ENCODE measurements at regions not wholly inside any gene's neighbourhood (a gene's known extent, or its start where the extent isn't known, plus 50 kb on each side); places are given as distances from the start of the nearest gene placed in this dataset.
"Not testable (repeated sequence)": the region's sequence is repeated elsewhere in the genome, so short reads cannot be mapped to it uniquely, and the experiment has no call there.

DNA sequence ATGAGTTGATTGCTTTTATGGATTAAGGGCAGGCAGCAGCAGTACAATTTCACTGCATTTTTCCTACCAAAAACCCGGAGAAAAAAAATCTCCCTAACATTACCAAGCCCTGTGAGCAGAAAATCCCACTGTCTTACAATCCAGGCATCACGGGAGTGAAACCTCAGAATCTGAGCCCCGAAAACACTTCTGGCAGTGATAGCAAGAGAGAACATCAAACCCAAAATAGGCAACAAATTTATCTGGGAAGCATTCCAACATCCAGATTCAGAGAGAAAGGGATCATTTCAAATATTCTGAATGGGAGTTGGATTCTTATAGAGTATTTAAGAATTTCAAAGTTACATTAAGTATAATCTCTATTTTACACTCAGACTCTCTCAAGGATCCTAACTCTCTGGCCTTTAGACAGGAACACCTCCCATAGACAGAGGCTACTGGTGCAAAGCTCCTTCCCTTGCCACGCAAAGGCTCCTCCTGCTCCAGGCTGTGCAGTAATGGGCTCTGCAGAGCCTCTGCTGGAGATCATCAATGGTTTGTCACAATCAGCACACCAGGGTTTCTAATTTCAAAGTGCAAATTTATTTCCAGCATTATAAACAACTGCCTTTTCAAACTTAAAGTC is 256.9 kb downstream of the PARM1 start:
- no peak for DNase-seq (ENCODE audit: low spot score)

DNA sequence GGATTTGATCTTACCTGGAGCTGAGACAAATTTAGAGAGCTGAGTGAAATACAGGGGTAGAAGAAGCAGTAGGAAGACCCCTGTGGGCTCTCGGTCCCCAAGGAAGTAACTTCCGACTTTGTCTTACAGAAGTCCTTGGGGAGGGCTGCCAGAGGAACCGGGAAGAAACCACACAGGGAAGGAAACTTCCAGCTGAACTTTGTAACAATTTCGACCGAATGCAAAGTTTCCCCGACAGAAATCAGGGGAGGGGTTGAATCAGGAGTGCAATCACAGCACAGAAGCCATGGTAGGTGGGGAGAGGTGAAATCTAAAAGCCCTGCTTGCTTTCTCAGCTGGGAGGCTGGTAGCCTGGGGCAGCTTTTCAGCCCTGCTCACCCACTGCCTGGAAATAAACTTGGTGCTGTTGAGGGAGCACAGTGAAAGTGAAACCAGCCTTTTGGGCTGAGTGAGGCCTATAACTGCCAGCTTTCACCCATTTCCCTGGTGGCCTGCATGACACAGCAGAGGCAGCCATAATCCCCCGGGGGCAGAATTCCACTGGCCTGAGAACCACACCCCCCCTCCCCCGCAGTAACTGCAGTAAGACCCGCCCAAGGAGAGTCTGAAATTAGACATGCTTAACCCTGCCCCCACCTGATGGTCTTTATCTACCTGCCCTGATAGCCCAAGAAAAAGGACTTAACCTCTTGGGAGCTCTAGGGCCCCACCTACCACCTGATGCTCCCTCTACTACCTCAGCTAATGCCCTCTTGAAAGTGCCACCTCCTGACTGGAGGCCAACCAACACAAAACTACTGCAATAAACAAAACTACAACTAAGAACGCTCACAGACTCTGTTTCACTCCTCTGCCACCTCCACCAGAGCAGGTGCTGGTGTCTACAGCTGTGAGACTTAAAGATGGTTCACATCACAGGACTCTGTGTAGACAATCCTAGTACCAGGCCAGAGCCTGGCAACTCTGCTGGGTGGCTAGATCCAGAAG is 248.2 kb downstream of the PARM1 start:
- peak; percentile 84 for DNase-seq (ENCODE audit: low spot score)

DNA sequence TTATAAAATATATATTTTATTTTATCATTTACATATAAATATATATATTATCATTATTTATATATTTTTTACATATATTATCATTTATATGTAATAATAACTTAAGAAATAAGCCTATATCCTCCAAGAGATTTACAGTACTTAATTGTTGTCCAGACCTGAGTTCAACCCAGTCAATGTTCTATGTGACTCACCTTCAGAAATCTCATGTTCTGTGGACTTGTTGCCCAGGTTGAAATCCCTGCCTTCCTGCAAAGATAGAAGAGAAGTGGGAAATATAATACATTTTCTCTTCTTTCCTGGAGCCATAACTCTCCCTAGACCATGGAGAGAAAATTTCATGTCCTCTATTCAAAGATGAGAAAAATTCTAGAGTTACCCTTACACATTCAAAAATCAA is 247.3 kb downstream of the PARM1 start:
- no peak for DNase-seq (ENCODE audit: low spot score)

DNA sequence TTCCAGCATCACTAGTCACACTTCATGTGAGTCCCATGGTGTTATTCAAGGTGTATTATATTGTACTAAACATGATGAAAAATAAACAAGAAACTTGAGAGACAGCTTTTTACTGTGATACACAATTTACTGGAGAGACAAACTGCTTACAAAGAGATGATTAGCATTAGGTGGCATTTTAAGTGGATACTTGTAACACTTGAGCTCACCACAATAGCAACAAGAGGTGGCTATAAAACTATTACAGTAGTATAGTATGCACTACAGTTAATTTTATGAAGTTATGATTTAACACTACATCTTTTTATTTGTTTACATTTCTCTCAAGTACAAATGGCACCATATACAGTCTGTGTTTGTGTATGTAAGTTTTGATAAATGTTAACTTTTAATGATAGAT is 246.6 kb downstream of the PARM1 start:
- no peak for DNase-seq (ENCODE audit: low spot score)

DNA sequence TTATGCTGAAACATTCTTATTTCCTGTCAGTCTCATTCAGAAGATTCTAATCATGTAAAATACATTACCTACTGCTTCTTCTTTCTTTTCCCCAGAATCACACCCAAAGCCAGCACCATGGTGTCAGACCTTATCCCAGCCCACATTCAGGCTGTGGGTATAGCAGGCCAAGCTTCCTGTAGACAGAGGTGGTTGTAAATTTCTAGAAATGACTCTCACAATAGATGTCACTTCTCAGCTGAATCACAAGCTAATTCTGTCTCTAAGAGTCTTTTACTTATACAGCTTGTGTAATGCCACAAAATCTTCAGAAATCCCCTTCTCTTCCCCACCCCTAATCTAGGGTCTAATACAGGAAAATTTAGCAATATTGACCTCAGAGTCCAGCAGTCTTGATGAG is 239.6 kb downstream of the PARM1 start:
- DNase-seq (ENCODE audit: low spot score), result no peak

DNA sequence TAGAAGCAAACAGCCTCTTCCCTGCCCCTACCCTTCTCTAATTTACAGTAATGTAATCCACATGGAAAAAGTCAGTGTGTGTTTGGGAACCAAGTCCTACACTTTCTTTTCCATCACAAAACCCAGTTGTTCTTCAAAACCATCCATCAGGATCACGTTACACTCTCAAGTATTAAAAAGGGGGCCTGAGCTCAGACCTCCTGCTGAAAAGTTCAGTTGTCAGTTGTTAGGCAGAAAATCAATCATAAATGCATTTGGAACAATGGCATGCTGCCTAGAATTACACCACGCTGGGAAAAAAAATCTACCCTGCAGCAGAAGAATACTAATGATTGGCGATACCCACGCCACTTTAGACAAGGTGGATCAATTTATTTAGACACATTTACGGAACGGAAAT is 236.5 kb downstream of the PARM1 start:
- DNase-seq (ENCODE audit: low spot score), result no peak

DNA sequence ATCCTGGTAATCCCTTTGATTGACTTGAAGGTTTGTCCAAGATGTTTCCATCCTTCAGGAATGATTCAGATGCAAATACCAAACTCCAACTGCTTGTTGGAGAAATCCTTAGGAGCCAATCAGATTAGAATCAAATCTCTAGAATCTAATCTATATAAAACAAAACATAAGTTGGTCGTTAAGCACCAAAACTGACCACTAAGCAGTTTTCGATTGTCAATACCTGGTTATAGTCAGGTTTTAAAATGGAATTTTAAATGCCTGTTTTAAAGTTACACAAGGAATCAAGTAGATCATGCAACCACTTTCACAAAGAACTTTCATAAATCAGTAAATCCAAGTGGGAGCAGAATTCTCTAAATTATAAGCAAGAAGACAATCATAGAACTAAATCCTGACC is 236.1 kb downstream of the PARM1 start:
- DNase-seq (ENCODE audit: low spot score), result no peak

DNA sequence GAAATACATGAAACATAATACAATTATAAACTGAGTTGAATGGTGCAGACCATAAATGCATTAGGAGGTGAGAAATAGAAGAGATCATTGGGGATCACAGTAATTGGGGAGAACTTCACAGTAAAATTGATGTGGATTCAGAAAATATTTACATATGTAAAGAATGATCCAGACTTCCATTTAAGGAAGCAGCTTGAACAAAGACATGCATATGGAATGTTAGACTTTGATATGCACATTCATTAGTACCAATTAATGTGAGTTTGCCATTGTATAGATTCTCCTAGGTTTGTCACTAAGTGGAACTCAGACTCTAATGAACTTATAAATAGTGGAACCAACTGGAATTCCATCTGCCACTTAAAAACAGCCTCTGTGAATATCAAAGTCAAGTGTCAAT is 235.6 kb downstream of the PARM1 start:
- DNase-seq (ENCODE audit: low spot score), result no peak

DNA sequence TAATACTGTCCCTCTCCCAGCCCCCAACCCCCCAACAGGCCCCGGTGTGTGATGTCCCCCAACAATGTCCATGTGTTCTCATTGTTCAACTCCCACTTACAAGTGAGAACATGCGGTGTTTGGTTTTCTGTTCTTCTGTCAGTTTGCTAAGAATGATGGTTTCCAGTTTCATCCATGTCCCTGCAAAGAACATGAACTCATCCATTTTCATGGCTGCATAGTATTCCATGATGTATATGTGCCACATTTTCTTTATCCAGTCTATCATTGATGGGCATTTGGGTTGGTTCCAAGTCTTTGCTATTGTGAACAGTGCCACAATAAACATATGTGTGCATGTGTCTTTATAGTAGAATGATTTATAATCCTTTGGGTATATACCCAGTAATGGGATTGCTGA is 232.2 kb downstream of the PARM1 start:
- not testable (repeated sequence) for DNase-seq (ENCODE audit: low spot score)

DNA sequence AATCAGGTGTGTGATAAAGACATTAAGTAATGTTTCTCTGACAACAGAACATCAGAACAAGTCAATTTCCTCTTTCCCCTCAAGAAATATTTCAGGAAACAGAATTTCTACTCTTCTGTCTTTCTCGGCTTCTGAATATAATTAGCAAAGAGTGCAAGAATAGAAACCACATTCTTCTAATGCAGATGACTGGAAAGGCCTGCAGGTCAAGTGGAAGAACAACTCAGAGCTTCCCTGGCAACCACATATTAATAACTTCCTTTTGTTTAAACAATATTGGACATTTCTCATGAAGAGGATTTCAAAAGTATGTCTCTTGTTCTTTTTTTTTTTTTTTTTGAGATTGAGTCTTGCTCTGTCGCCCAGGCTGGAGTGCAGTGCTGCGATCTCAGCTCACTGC is 225.5 kb downstream of the PARM1 start:
- no peak for DNase-seq (ENCODE audit: low spot score)

DNA sequence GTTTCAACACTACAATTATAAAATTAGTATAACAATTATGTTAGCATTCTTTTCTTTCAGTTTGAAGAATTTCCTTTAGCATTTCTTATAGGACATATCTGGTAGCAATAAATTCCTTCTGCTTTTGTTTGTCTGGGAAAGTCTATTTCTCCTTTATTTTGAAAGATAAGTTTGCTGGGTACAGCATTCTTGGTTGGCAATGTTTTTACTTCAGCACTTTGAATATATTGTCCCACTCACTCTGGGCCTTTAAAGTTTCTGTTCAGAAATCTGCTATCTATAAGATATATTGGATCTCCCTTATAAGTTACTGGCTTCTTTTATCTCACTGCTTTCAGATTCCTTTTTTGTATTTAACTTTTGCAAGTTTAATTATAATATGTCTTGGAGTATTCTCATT is 222.1 kb downstream of the PARM1 start:
- DNase-seq (ENCODE audit: low spot score), result no peak

DNA sequence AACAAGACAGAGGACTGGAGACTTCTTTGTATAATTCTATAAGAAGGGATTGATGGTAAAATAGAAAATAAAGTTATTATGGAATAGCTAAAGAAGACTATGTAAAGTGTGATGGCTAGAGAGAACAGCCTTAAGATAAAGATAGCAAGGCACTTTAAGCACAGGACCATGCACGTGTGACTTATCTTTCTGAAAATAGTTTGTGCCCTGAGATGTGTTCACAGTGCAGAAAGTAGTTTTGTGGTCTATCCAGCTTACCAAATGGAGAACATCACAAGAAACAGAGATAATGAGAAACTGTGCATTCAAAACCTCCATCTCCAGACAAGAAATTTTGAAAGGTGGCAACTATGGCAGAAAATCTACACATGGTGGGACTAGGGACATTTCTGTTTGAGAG is 213.3 kb downstream of the PARM1 start:
- DNase-seq (ENCODE audit: low spot score), result no peak

DNA sequence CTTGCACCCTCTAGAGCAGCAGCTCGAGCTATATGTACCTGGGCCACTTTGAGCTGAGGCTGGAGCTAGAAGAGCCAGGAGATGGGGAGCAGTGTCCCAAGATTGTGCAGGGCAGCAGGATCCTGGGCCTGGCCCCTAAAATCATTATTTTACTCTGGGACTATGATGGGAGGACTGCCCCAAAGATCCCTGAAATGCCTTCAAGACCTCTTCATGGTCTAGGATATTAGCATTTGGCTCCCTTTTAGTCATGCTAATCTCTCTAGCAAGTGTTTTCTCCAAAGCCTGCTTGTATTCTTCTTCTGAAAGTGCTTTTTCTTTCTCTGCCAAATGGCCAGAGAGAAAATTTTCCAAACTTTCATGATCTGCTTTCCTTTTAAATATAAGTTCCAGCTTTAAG is 211.6 kb downstream of the PARM1 start:
- DNase-seq (ENCODE audit: low spot score), result no peak

DNA sequence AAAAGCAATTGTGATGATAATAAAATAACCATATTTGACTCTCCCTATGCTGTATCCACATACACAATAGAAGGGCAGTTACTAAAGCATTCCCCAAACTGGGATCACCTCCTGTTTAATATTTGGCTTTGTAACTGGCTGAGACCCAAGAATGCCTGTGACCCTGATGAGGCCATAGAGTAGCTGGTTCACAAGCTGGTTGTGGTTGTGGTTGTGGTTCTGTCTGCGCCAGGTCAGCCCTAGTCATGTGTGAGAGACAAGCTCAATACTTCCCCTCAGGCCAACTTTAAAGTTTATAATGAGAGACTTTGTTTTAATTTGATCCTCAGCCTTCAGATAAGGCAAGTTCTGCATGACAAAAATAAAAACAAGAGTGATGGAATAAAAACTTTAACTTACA is 209.9 kb downstream of the PARM1 start:
- peak; percentile 90 for DNase-seq (ENCODE audit: low spot score)

DNA sequence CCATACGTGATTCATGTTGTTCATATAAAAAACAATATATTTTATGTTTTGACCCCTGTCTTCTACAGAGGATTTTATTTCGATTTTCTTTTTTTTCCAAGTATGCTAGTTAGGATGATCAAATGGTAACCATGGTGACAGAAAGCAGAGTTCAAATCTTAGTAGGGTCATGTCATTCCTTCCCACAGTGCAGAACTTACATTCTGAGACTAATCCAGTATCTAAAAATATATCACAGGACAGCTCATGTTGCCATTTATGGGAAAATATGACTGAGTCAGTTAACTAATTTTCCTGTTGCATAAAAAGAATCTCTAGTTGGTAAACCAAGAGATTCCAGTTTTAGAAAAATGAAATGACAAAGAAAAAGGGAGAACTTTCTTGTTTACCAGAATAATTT is 209.5 kb downstream of the PARM1 start:
- DNase-seq (ENCODE audit: low spot score), result peak; percentile 9

DNA sequence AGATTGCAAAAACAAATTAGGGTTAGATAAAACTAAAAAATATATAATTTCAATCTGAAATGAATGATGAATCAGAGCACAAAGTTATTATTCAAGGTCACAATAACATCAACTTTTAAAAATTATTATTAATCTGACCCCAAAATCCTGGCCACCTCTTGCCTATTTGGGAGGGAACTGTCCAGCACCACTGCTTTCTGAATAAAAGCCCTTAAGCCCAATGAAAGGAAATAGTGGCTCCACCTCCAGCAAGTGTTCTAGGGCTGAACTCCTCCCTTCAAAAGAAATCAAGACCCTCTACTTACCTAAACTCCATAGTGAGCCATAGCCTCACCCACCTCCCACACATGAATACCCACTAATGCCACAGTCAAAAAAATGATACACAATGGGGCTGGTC is 208.2 kb downstream of the PARM1 start:
- DNase-seq (ENCODE audit: low spot score), result no peak

DNA sequence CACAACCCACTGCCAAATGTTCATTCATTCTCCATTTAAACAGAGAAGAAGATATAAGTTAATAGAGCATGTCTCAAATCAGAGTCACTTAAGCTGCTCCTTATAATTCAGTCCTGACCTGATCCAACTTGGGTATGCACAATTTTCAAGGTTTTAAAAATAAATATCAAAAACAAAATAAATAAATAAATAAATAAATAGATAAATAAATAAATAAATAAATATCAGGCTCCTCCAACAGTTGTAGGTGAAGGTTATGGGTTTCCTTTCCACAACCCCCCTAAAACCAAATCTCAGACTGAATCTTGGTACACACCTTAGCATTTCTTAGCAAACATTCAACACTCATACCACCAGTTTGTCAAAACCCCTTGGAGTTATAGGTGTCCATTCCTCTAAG is 204.4 kb downstream of the PARM1 start:
- no peak for DNase-seq (ENCODE audit: low spot score)

DNA sequence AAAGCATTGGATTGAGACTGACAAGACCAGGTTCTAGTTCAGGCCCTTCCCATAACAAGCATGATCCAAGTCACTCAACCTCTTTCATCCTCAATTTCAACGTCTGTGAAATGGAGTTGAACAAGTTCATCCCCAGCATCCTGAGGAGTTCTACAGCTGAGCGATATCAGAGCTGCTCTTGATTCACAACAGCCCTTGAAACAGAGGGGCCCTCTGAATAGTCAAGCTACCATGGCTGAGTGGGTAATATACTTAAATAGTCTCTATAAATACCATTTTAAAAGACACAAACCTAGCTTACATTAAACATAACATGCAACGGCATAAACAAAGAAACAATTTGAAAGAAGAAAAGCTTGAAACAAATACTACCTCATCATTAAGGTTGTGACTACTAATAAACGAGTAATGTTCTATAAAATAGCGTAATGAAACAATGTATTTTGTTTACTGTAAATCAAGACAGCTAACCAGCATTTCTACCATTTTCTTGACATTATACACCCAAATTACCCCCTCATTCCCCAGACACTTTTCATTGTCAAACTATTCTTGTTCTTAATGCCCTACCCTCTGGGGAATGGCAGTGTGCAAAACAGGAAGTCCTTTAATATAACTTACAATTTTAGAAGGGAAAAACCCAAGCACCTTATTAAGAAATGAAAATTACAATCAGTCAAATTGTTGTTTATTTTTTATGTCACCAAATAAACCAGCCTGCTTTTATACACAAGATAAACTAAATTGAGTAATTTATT is 202.3 kb downstream of the PARM1 start:
- no peak for DNase-seq (ENCODE audit: low spot score)

DNA sequence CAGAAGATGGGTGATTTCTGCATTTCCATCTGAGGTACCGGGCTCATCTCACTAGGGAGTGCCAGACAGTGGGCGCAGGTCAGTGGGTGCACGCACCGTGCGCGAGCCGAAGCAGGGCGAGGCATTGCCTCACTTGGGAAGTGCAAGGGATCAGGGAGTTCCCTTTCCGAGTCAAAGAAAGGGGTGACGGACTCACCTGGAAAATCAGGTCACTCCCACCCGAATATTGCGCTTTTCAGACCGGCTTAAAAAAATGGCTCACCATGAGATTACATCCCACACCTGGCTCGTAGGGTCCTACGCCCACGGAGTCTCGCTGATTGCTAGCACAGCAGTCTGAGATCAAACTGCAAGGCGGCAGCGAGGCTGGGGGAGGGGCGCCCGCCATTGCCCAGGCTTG is 194.0 kb downstream of the PARM1 start:
- DNase-seq (ENCODE audit: low spot score), result not testable (repeated sequence)

DNA sequence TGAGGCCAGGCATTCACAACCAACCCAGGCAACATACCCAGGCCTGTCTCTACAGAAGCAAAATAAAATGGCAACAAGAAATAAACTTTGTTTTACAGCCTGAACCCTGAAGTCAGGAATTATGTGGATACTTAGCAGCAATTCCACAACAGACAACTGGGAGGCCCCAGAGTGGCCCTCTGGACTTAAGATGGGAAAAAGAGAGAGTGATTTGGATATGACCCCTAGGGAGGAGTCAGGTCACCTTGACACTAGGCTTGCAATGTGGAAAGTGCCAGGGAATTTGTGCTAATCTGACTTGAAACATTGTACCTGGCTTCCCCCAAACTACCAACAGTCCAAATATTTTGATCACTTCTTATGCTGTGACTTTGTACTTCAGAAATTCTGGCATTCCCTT is 193.1 kb downstream of the PARM1 start:
- no peak for DNase-seq (ENCODE audit: low spot score)

DNA sequence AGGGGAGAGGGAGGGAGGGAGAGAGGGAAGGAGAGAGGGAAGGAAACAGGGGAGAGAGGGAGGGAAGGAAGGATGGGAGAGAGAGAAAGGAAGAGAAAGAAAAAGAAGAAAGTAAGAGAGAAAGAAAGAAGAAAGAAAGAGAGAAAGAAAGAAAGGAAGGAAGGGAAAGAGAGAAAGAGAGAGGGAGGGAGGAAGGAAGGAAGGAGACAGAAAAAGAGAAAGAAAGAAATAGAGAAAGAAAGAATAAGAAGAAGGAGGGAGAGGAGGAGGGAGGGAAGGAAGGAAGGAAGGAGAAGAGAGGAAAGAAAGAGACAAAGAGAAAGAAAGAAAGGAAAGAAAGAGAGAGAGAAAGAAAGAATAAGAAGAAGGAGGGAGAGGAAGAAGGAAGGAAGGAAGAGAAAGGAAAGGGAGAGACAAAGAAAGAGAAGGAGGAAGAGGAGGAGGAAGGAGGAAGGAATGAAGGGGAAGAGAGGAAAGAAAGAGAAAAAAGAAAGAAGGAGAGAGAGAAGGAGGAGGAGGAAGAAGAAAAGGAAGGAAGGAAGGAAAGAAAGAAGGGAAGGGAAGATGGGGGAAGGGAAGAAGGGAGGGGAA is 189.6 kb downstream of the PARM1 start:
- no peak for DNase-seq (ENCODE audit: low spot score)

DNA sequence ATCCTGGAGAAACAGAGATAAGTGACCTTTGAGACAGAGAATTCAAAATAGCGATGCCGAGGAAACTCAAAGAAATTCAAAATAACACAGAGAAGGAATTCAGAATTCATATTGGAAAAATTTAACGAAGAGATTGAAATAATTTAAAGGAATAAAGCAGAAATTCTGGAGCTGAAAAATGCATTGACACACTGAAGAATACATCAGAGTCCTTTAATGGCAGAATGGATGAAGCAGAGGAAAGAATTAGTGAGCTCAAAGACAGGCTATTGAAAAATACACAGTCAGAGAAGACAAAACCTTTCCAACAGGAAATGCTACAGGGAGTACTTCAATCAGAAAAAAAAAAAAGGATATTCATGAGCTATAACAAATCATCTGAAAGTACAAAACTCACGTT is 185.8 kb downstream of the PARM1 start:
- DNase-seq (ENCODE audit: low spot score), result no peak

Data from H4 (cell line).